AML-193 (cell line): ENCODE measurements at regions not wholly inside any gene's neighbourhood (a gene's known extent, or its start where the extent isn't known, plus 50 kb on each side); places are given as distances from the start of the nearest gene placed in this dataset.
"Not testable (repeated sequence)": the region's sequence is repeated elsewhere in the genome, so short reads cannot be mapped to it uniquely, and the experiment has no call there.

Experiments used
- DNase-seq, 2 experiments: peaks; one replicate each; lab custom pipeline; 2025; lab: John Stamatoyannopoulos, UW

GRCh38 chr12:89062996-89063395 is 289.3 kb downstream of the DUSP6 start:
- no peak for DNase-seq

- DNase-seq = no peak
Measured at GRCh38 chr12:89059721-89060541, 292.4 kb downstream of the DUSP6 start.

- no peak for DNase-seq
Measured at GRCh38 chr12:89059056-89059455, 293.2 kb downstream of the DUSP6 start.

- no peak for DNase-seq
Measured at GRCh38 chr12:89058402-89058801, 293.9 kb downstream of the DUSP6 start.

- not testable (repeated sequence) for DNase-seq
Measured at GRCh38 chr12:89053817-89054216, 298.5 kb downstream of the DUSP6 start.

- peak; percentile 66 to 75 for DNase-seq
Measured at GRCh38 chr12:89051065-89051677, 301.1 kb downstream of the DUSP6 start.

- no peak for DNase-seq
Measured at GRCh38 chr12:89047856-89048418, 304.4 kb downstream of the DUSP6 start.

- no peak for DNase-seq
Measured at GRCh38 chr12:89041078-89041477, 311.2 kb downstream of the DUSP6 start.

- DNase-seq = peak; percentile 62 to 65
Measured at GRCh38 chr12:89040146-89040964, 311.9 kb downstream of the DUSP6 start.

- no peak for DNase-seq
Measured at GRCh38 chr12:89038831-89039512, 313.3 kb downstream of the DUSP6 start.

GRCh38 chr12:89033062-89033461 is 319.2 kb downstream of the DUSP6 start:
- DNase-seq = no peak

GRCh38 chr12:89029961-89030360 is 322.3 kb downstream of the DUSP6 start:
- no peak for DNase-seq

GRCh38 chr12:89024580-89024979 is 327.7 kb downstream of the DUSP6 start:
- no peak for DNase-seq

GRCh38 chr12:89023936-89024335 is 328.4 kb downstream of the DUSP6 start:
- DNase-seq = no peak

GRCh38 chr12:89020689-89021088 is 331.6 kb downstream of the DUSP6 start:
- DNase-seq = no peak

GRCh38 chr12:89020121-89020480 is 332.2 kb downstream of the DUSP6 start:
- no peak for DNase-seq

GRCh38 chr12:89019439-89020120 is 332.7 kb downstream of the DUSP6 start:
- DNase-seq = peak; percentile 89 to 90

GRCh38 chr12:89016970-89017778 is 335.1 kb downstream of the DUSP6 start:
- DNase-seq = peak; percentile 58 to 65

- DNase-seq = no peak
Measured at GRCh38 chr12:89015419-89015818, 336.9 kb downstream of the DUSP6 start.

- DNase-seq = no peak
Measured at GRCh38 chr12:88998421-88998820, 353.9 kb downstream of the DUSP6 start.
